GM21360 (cell line): ENCODE measurements at regions not wholly inside any gene's neighbourhood (a gene's known extent, or its start where the extent isn't known, plus 50 kb on each side); places are given as distances from the start of the nearest gene placed in this dataset.
"Not testable (repeated sequence)": the region's sequence is repeated elsewhere in the genome, so short reads cannot be mapped to it uniquely, and the experiment has no call there.

Source experiments
- ATAC-seq: cut with Tn5 transposase; IDR thresholded peaks from one replicate; pipeline ENCODE4 v1.9.1; 2021; ENCODE audit warnings: mild to moderate bottlenecking, moderate library complexity; ENCODE audit not compliant: unreplicated experiment

GRCh38 chr1:72983011-72983410, 700.7 kb upstream of the NEGR1 start:
- ATAC-seq = not testable (repeated sequence)

DNA sequence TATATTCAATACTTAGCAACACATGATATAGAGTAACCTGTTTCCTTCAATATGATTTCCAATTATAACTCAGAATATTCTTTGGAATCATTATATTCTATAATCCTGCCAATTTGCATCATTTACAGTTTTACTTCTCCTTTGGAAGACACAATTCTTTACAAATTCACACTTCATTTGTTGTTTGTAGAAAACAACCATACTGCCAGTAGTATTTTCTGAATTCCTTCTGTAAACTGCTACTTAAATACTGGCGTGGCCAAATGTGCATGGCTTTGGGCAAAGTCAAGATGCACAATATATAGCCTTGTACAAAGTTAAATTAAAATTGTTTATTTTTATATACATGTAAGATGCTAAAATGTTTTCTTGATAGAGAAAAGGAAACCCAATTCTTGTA, 687.1 kb upstream of the NEGR1 start:
- no peak for ATAC-seq

DNA sequence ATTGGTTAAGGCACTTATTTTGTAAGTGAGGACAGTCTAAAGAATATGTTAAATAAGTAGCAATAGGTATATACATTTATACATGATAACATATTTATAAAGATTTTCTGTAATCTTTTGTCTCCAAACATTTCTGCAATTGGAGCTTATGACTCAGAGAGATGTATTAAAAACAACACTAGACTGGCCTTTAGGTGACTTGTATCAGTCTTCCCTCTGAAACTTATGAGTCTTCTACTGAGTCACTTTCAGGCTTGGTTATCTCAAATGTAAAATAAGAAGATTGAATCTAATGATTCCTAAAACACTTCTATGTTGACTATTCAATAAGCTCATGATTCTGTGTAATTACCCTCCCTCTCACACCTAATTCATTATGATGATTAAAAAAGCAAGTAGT, 672.6 kb upstream of the NEGR1 start:
- no peak for ATAC-seq

- not testable (repeated sequence) for ATAC-seq
Measured at GRCh38 chr1:72950900-72951299, 668.6 kb upstream of the NEGR1 start.

- ATAC-seq = no peak
Measured at GRCh38 chr1:72946903-72947499, 664.7 kb upstream of the NEGR1 start.

DNA sequence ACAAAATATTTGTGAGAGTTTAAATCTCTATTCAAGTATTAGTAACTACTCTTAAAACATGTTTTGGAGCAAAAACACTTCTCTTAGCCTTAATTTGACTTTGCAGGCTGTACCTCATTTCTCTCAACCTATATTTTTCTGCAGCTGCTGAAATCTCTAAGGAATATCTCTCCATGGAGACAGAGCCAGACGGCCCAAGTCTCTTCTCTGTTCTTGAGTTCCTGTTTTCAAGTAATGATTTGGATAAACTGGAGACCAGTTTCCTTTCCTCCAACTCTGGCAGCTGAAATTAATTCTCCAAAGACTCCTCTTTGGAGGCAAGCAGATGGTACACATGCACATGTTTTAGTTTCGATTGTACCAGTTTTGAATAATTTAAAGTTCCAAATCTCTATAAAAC, 659.7 kb upstream of the NEGR1 start:
- ATAC-seq = no peak

DNA sequence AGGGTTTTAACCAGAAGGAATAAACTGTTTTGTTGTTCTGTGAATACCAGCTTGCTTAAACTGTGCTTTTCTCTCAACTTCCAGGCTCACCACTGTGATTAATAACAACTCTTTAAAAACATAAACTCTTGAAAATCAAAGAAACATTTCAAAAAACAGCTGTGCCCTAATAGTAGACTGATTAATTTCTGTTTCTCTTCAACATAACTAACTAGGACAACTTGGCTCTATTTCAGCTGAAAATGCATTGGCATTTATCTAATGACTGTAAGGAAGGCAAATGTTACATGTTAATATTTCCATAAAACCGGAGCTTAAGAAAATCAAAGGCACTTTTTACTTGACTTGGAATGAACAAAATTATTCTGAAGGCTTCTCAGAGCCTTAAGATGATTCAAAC, 656.1 kb upstream of the NEGR1 start:
- ATAC-seq = no peak

DNA sequence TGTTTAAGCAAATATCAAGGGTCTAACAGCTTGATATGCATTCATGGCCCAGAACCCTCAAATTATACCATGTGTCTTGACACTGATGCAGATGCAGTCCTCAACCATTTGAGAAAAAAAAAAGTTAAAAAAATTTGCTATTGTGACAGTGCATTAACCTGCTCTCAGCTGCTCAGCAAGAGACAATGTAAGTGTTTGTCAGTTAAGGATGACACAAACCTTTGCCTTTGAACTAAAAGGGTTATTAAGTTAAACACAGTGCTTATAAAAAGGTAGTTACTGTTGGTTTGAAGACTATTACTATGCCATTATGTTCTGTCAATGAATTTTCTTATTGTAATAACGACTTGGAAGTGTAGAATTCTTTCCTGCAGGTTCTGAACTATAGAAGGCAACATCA, 655.6 kb upstream of the NEGR1 start:
- ATAC-seq = no peak

DNA sequence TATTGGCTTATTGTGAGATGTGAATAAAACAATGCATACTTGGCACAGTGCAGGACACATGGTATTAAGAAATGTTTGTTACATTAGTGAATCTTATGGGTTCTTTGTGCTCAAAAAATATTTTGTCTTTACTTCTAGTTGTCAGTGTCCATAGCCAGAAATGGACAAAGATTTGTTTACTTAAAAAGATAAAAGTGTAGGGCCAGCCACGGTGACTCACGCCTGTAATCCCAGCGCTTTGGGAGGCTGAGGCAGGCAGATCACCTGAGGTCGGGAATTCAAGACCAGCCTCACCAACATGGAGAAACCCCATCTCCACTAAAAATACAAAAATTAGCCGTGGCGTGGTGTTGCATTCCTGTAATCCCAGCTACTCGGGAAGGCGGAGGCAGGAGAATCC, 654.6 kb upstream of the NEGR1 start:
- no peak for ATAC-seq

DNA sequence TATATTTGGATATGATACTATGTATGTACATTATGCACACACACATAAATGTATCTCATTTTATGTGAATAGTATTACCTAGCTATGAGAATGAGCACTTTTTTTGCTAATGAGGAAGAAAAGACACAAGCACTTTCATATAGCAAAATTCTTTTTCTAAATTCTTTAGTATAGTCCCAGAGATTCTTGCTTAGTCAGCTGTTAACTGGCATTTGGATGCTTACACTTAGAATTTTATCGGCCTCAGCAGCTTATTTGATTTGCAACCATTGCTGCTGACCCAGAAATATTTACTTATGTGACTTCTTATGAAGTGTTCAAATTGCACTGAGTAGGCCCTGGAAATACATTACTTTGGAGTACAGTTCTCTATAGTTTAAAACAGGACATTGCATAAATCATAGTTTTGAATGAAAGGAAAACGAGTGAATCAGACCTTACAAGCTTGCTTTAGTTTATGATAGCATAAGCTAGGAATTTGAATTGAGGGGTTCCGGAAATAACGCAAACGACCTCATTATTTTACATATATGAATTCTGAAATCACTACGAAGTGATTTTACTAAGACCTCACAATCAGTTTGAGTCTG, 653.9 kb upstream of the NEGR1 start:
- ATAC-seq = no peak

GRCh38 chr1:72932025-72932424, 649.7 kb upstream of the NEGR1 start:
- no peak for ATAC-seq

GRCh38 chr1:72930528-72930927, 648.2 kb upstream of the NEGR1 start:
- no peak for ATAC-seq

- ATAC-seq = no peak
Measured at GRCh38 chr1:72918940-72919339, 636.6 kb upstream of the NEGR1 start.

DNA sequence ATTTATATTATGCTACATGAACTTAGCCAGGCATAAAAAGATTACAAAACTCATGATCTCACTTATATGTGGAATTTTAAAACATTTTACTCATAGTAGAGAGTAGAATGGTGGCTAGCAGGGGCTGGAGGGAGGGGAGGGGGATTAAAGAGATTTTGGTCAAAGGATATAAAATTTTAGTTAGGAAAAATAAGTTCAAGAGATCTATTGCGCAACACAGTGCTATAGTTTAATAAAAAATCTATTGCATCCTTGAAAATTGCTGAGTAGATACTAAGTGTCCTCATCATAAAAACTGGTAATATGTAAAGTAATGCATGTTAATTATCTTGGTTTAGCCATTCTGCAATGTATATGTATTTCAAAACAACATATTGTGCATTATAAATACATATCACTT, 635.6 kb upstream of the NEGR1 start:
- ATAC-seq = no peak

GRCh38 chr1:72915581-72915980, 633.2 kb upstream of the NEGR1 start:
- ATAC-seq = no peak

GRCh38 chr1:72911656-72912055, 629.3 kb upstream of the NEGR1 start:
- no peak for ATAC-seq

DNA sequence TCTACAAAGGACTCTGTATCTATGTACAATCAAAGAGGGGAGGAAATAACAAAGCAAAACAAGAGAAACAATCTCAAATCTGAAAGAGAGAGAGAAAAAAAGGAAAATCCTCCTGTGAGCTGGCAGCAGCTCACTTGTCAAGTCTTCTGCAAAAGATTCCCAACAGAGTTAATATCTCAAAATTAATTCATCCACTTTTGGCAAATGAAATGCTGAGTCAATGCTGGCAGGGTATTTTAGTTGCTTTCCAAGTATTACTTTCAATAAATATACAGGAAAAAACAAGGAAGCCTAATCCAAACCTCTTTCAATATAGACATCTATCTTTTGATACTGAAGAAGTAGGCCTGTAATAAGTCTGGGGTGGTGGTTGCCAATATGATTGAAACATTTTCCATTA, 613.9 kb upstream of the NEGR1 start:
- ATAC-seq = no peak

DNA sequence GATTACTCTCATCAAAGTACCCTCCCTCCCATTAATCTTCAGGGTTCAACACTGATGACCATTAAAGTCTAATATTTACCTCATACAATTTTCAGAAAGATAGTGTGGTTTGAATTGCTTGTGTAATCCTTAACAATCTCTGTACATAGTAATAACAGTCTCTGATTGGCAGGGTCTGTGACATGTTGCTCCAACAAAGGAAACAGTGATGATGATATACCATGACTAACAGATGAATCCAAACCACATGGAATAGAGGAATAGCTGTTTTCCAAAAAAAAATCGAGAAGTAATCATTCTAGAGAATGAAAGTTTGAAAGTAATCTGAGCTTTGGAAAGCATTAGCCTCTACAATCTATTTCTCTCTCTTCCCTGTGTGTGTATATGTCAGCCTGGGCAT, 610.1 kb upstream of the NEGR1 start:
- no peak for ATAC-seq

DNA sequence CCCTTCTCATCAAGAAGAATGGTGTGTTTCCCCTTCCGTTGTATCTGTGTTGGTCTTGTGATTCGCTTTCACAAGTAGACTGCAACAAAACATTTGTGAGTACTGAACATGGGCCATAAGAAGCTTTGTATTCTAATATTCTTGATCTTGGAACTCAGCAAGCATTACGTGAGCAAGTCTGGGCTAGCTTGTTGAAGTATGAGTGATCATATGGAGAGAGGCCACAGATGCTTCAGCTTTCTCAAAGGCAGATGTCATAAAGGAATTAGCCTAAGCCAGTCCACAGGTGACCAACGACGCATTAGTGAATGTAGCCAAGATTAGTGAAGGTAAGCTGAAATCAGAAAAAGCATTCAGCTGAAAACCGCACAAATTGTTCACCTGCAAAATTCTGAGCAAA, 609.6 kb upstream of the NEGR1 start:
- ATAC-seq = no peak

DNA sequence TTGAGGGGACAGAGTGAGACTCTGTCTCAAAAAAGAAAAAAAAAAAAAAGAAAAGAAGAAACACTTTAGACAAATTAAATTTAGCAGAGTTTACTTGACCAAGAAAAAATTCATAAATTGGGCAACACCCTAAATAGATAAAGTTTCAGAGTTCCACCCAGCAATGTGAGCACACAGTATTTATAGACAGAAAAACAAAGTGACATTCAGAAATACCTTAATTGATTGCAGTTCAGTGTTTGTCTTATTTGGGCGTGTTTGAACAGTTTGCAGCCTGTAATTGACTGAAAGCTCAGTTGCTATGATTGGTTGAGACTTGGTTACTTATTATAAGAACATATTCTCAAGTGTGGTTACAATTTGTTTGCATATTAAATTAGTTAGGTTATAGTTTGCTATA, 603.5 kb upstream of the NEGR1 start:
- ATAC-seq = no peak

GRCh38 chr1:72885017-72885416, 602.7 kb upstream of the NEGR1 start:
- no peak for ATAC-seq

DNA sequence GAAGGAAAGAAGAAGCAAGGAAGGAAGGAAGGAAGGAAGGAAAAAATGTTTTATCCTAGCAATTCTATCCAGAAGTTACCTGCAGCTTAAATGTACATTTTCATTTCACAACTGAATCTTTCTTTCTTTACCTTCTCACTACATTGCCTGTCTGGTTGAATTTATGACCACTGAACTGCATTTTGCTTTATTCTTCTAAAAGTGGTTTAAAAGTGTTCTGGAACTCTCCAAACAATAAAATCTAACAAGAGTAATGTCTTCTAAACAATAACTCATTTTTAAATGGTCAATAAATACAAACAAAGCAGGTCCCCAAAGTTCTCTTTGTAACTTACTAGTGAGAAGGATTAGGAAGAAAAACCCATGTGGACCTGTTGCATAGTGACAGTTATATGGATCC, 587.5 kb upstream of the NEGR1 start:
- no peak for ATAC-seq

GRCh38 chr1:72869441-72869840, 587.1 kb upstream of the NEGR1 start:
- no peak for ATAC-seq
